ENCODE measurements at regions not wholly inside any gene's neighbourhood (a gene's known extent, or its start where the extent isn't known, plus 50 kb on each side); places are given as distances from the start of the nearest gene placed in this dataset.
A peak's percentile ranks its signal among the peaks of the same experiment; 100 is the strongest.

- Histone ChIP-seq H3K4me3 (ENCODE audit: low read depth in 2 of 2, low read length in 1 of 2) (no peak overlapping the region), H3K4me1 (ENCODE audit: control insufficient read depth in 1 of 2, insufficient read depth in 2 of 2, low read depth in 1 of 2, low read length in 1 of 2) (peaks cover 0 to 18% of the 10 kb centered on the region in 2 experiments; a peak in 1 of 4 replicates), H3K27me3 (ENCODE audit: insufficient read depth) (no peaks in the 10 kb centered on the region), H3K36me3 (replicated peaks in 1 of 2; ENCODE audit: control insufficient read depth in 1 of 2, insufficient read depth in 2 of 2, low read length in 1 of 2) (no peaks in the 10 kb centered on the region), H4K20me1 (ENCODE audit: insufficient read depth) (no peaks in the 10 kb centered on the region), H3K9me2 (no peaks in the 10 kb centered on the region), H2AFZ (ENCODE audit: low read depth) (no peak overlapping the region), H3K9ac (no peak overlapping the region), H3K4me2 (no peak overlapping the region), H3K27ac (ENCODE audit: low read depth in 2 of 2, low read length in 1 of 2) (no peak overlapping the region), H3K9me3 (no peaks in the 10 kb centered on the region), H3F3A (replicated peaks; ENCODE audit: insufficient read depth) (no peaks in the 10 kb centered on the region), H3K79me2 (ENCODE audit: insufficient read depth) (no peaks in the 10 kb centered on the region)
- CTCF ChIA-PET: no interaction called here
- WGBS (ENCODE audit: low lambda C conversion rate): 60% methylated on average over 6 of the region's 14 CpGs
- TF ChIP-seq CTCF (IDR thresholded peaks at IDR 0.05) (no peak), ELF1 (IDR thresholded peaks at IDR 0.05) (no peak), TAF1 (IDR thresholded peaks at IDR 0.05; ENCODE audit: borderline replicate concordance, low read depth, low read length) (no peak), PBX3 (IDR thresholded peaks at IDR 0.05) (no peak), GATA2 (CRISPR knock-in tag; IDR thresholded peaks at IDR 0.05) (no peak), FOXM1 (IDR thresholded peaks at IDR 0.05; ENCODE audit: low read depth) (no peak), YY1 (IDR thresholded peaks at IDR 0.05; ENCODE audit: low read depth) (no peak), TEAD4 (IDR thresholded peaks at IDR 0.05; ENCODE audit: borderline replicate concordance, insufficient read depth) (no peak), EZH2phosphoT487 (IDR thresholded peaks at IDR 0.05; ENCODE audit: borderline replicate concordance, low read depth) (no peak), REST (IDR thresholded peaks at IDR 0.05; ENCODE audit: low read depth, low read length) (no peak)
- POLR2A ChIA-PET: interaction anchor here (0.6 kb wide), 1 partner anchor 33 kb away, joined by 3 read pairs; no protein-coding TSS in a partner anchor
- DNase-seq: no peak
These were observed 180.0 kb downstream of the CTTN start for GRCh38 chr11:70578371-70578770.

- Histone ChIP-seq H3F3A (replicated peaks; ENCODE audit: insufficient read depth) (no peaks in the 10 kb centered on the region), H4K20me1 (ENCODE audit: insufficient read depth) (no peaks in the 10 kb centered on the region), H3K4me2 (no peak overlapping the region), H3K9me3 (no peaks in the 10 kb centered on the region), H3K9ac (no peak overlapping the region), H3K79me2 (ENCODE audit: insufficient read depth) (no peaks in the 10 kb centered on the region), H3K27me3 (ENCODE audit: insufficient read depth) (no peaks in the 10 kb centered on the region), H3K36me3 (replicated peaks in 1 of 2; ENCODE audit: control insufficient read depth in 1 of 2, insufficient read depth in 2 of 2, low read length in 1 of 2) (no peaks in the 10 kb centered on the region), H3K27ac (ENCODE audit: low read depth in 2 of 2, low read length in 1 of 2) (no peak overlapping the region), H3K4me1 (ENCODE audit: control insufficient read depth in 1 of 2, insufficient read depth in 2 of 2, low read depth in 1 of 2, low read length in 1 of 2) (peaks cover 0 to 22% of the 10 kb centered on the region in 2 experiments; a peak in 1 of 4 replicates), H2AFZ (ENCODE audit: low read depth) (no peak overlapping the region), H3K4me3 (ENCODE audit: low read depth in 2 of 2, low read length in 1 of 2) (no peak overlapping the region), H3K9me2 (no peaks in the 10 kb centered on the region)
- POLR2A ChIA-PET: no interaction called here
- TF ChIP-seq GATA2 (CRISPR knock-in tag; IDR thresholded peaks at IDR 0.05) (no peak), EP300 (IDR thresholded peaks at IDR 0.05; ENCODE audit: borderline replicate concordance in 1 of 2, low read depth in 1 of 2, low read length in 1 of 2) (no peak), RXRA (IDR thresholded peaks at IDR 0.05; ENCODE audit: borderline replicate concordance, low read depth) (no peak), SIN3A (IDR thresholded peaks at IDR 0.05; ENCODE audit: borderline replicate concordance, low read depth, low read length) (no peak), RAD21 (IDR thresholded peaks at IDR 0.05; ENCODE audit: low read length) (no peak), CHD2 (IDR thresholded peaks at IDR 0.05; ENCODE audit: low read length, partially characterized antibody) (no peak), ZBTB33 (IDR thresholded peaks at IDR 0.05; ENCODE audit: borderline replicate concordance, low read depth) (no peak)
- CTCF ChIA-PET: interaction anchor here (0.7 kb wide), 1 partner anchor 111 kb away, joined by 3 read pairs; no protein-coding TSS in a partner anchor
- DNase-seq: peak; percentile 12
- 32% methylated on average over 8 of the region's 9 CpGs for WGBS (ENCODE audit: low lambda C conversion rate)
These were observed 180.5 kb downstream of the CTTN start for GRCh38 chr11:70578831-70579230.

Measured in SK-N-SH (cell line).